ENCODE measurements at regions not wholly inside any gene's neighbourhood (a gene's known extent, or its start where the extent isn't known, plus 50 kb on each side); places are given as distances from the start of the nearest gene placed in this dataset.

- Histone ChIP-seq H3K4me3 (ENCODE audit: low read length in 2 of 2) (no peak overlapping the region), H3K4me1 (ENCODE audit: control insufficient read depth in 1 of 2, insufficient read depth in 2 of 2, low read length in 2 of 2) (no peaks in the 10 kb centered on the region), H3K36me3 (ENCODE audit: control insufficient read depth in 1 of 2, insufficient read depth in 2 of 2, low read length in 1 of 2) (no peaks in the 10 kb centered on the region), H3K9me3 (ENCODE audit: control insufficient read depth, low read length) (no peaks in the 10 kb centered on the region), H3K27me3 (ENCODE audit: control insufficient read depth in 1 of 2, insufficient read depth in 2 of 2, low read length in 1 of 2) (no peaks in the 10 kb centered on the region), H3K27ac (ENCODE audit: low read depth in 1 of 2, low read length in 2 of 2) (no peak overlapping the region)
- DNase-seq (no peak), ATAC-seq (ENCODE audit: low FRiP score) (no peak)
- WGBS, 2 donors = 28 to 31% methylated on average over 4 of the region's 4 CpGs
- intact Hi-C loops (cut with DNase I) = no loop called here
These were observed 183.4 kb upstream of the XYLT1 start for GRCh38 chr16:17654142-17654541.

GRCh38 chr16:17647879-17648872 is 177.4 kb upstream of the XYLT1 start:
- no peaks in the 10 kb centered on the region for H3K36me3 ChIP-seq (ENCODE audit: control insufficient read depth in 1 of 2, insufficient read depth in 2 of 2, low read length in 1 of 2)
- H3K27ac ChIP-seq (ENCODE audit: low read depth in 1 of 2, low read length in 2 of 2) = no peak overlapping the region
- WGBS, 2 donors = 47 to 59% methylated on average over 8 of the region's 8 CpGs
- H3K4me1 ChIP-seq (ENCODE audit: control insufficient read depth in 1 of 2, insufficient read depth in 2 of 2, low read length in 2 of 2) = no peaks in the 10 kb centered on the region
- H3K27me3 ChIP-seq (ENCODE audit: control insufficient read depth in 1 of 2, insufficient read depth in 2 of 2, low read length in 1 of 2) = no peaks in the 10 kb centered on the region
- intact Hi-C loops (cut with DNase I) = no loop called here
- DNase-seq (no peak), ATAC-seq (ENCODE audit: low FRiP score) (no peak)
- no peaks in the 10 kb centered on the region for H3K9me3 ChIP-seq (ENCODE audit: control insufficient read depth, low read length)
- H3K4me3 ChIP-seq (ENCODE audit: low read length in 2 of 2) = no peak overlapping the region

- Histone ChIP-seq H3K4me3 (ENCODE audit: low read length in 2 of 2) (no peak overlapping the region), H3K27me3 (ENCODE audit: control insufficient read depth in 1 of 2, insufficient read depth in 2 of 2, low read length in 1 of 2) (no peaks in the 10 kb centered on the region), H3K27ac (ENCODE audit: low read depth in 1 of 2, low read length in 2 of 2) (no peak overlapping the region), H3K9me3 (ENCODE audit: control insufficient read depth, low read length) (no peaks in the 10 kb centered on the region), H3K4me1 (ENCODE audit: control insufficient read depth in 1 of 2, insufficient read depth in 2 of 2, low read length in 2 of 2) (no peaks in the 10 kb centered on the region), H3K36me3 (ENCODE audit: control insufficient read depth in 1 of 2, insufficient read depth in 2 of 2, low read length in 1 of 2) (no peaks in the 10 kb centered on the region)
- WGBS, 2 donors = 76 to 88% methylated on average over 2 of the region's 2 CpGs
- intact Hi-C loops (cut with DNase I) = no loop called here
- ATAC-seq (ENCODE audit: low FRiP score) = no peak
- no peak for DNase-seq
These were observed 173.2 kb upstream of the XYLT1 start for GRCh38 chr16:17643935-17644334.

- DNase-seq (no peak), ATAC-seq (ENCODE audit: low FRiP score) (no peak)
- Histone ChIP-seq H3K36me3 (ENCODE audit: control insufficient read depth in 1 of 2, insufficient read depth in 2 of 2, low read length in 1 of 2) (no peaks in the 10 kb centered on the region), H3K27ac (ENCODE audit: low read depth in 1 of 2, low read length in 2 of 2) (no peak overlapping the region), H3K4me1 (ENCODE audit: control insufficient read depth in 1 of 2, insufficient read depth in 2 of 2, low read length in 2 of 2) (no peaks in the 10 kb centered on the region), H3K9me3 (ENCODE audit: control insufficient read depth, low read length) (peaks cover 2% of the 10 kb centered on the region), H3K27me3 (ENCODE audit: control insufficient read depth in 1 of 2, insufficient read depth in 2 of 2, low read length in 1 of 2) (no peaks in the 10 kb centered on the region), H3K4me3 (ENCODE audit: low read length in 2 of 2) (no peak overlapping the region)
- intact Hi-C loops (cut with DNase I) = no loop called here
- 94 to 96% methylated on average over 2 of the region's 2 CpGs for WGBS, 2 donors
These were observed 171.2 kb upstream of the XYLT1 start for GRCh38 chr16:17641990-17642389.

GRCh38 chr16:17638134-17638533 is 167.4 kb upstream of the XYLT1 start:
- ATAC-seq (ENCODE audit: low FRiP score) = no peak
- no peaks in the 10 kb centered on the region for H3K27me3 ChIP-seq (ENCODE audit: control insufficient read depth in 1 of 2, insufficient read depth in 2 of 2, low read length in 1 of 2)
- WGBS, 2 donors = 48 to 50% methylated on average over 8 of the region's 8 CpGs
- DNase-seq = no peak
- no peak overlapping the region for H3K4me3 ChIP-seq (ENCODE audit: low read length in 2 of 2)
- peaks cover 2% of the 10 kb centered on the region for H3K9me3 ChIP-seq (ENCODE audit: control insufficient read depth, low read length)
- H3K4me1 ChIP-seq (ENCODE audit: control insufficient read depth in 1 of 2, insufficient read depth in 2 of 2, low read length in 2 of 2) = no peaks in the 10 kb centered on the region
- intact Hi-C loops (cut with DNase I) = no loop called here
- H3K36me3 ChIP-seq (ENCODE audit: control insufficient read depth in 1 of 2, insufficient read depth in 2 of 2, low read length in 1 of 2) = no peaks in the 10 kb centered on the region
- H3K27ac ChIP-seq (ENCODE audit: low read depth in 1 of 2, low read length in 2 of 2) = no peak overlapping the region

GRCh38 chr16:17635183-17635582 is 164.4 kb upstream of the XYLT1 start:
- ATAC-seq (ENCODE audit: low FRiP score) (no peak), DNase-seq (no peak)
- intact Hi-C loops (cut with DNase I) = no loop called here

GRCh38 chr16:17633181-17633951 is 162.6 kb upstream of the XYLT1 start:
- WGBS, 2 donors = 42 to 51% methylated on average over 8 of the region's 8 CpGs
- Histone ChIP-seq H3K4me1 (ENCODE audit: control insufficient read depth in 1 of 2, insufficient read depth in 2 of 2, low read length in 2 of 2) (no peaks in the 10 kb centered on the region), H3K4me3 (ENCODE audit: low read length in 2 of 2) (no peak overlapping the region), H3K9me3 (ENCODE audit: control insufficient read depth, low read length) (peaks cover 2% of the 10 kb centered on the region), H3K27ac (ENCODE audit: low read depth in 1 of 2, low read length in 2 of 2) (no peak overlapping the region), H3K36me3 (ENCODE audit: control insufficient read depth in 1 of 2, insufficient read depth in 2 of 2, low read length in 1 of 2) (no peaks in the 10 kb centered on the region), H3K27me3 (ENCODE audit: control insufficient read depth in 1 of 2, insufficient read depth in 2 of 2, low read length in 1 of 2) (no peaks in the 10 kb centered on the region)
- intact Hi-C loops (cut with DNase I) = no loop called here
- ATAC-seq (ENCODE audit: low FRiP score) (no peak), DNase-seq (no peak)

More at GRCh38 chr16:17635183-17635582, 164.4 kb upstream of the XYLT1 start:
- Histone ChIP-seq H3K9me3 (ENCODE audit: control insufficient read depth, low read length) (peaks cover 2% of the 10 kb centered on the region), H3K27ac (ENCODE audit: low read depth in 1 of 2, low read length in 2 of 2) (no peak overlapping the region), H3K4me3 (ENCODE audit: low read length in 2 of 2) (no peak overlapping the region), H3K27me3 (ENCODE audit: control insufficient read depth in 1 of 2, insufficient read depth in 2 of 2, low read length in 1 of 2) (no peaks in the 10 kb centered on the region), H3K36me3 (ENCODE audit: control insufficient read depth in 1 of 2, insufficient read depth in 2 of 2, low read length in 1 of 2) (no peaks in the 10 kb centered on the region), H3K4me1 (ENCODE audit: control insufficient read depth in 1 of 2, insufficient read depth in 2 of 2, low read length in 2 of 2) (no peaks in the 10 kb centered on the region)
- 80 to 82% methylated on average over 6 of the region's 6 CpGs for WGBS, 2 donors

GRCh38 chr16:17632667-17633066 is 161.9 kb upstream of the XYLT1 start:
- H3K36me3 ChIP-seq (ENCODE audit: control insufficient read depth in 1 of 2, insufficient read depth in 2 of 2, low read length in 1 of 2) = no peaks in the 10 kb centered on the region
- no peaks in the 10 kb centered on the region for H3K27me3 ChIP-seq (ENCODE audit: control insufficient read depth in 1 of 2, insufficient read depth in 2 of 2, low read length in 1 of 2)
- intact Hi-C loops (cut with DNase I) = no loop called here
- ATAC-seq (ENCODE audit: low FRiP score) (no peak), DNase-seq (no peak)
- no peaks in the 10 kb centered on the region for H3K4me1 ChIP-seq (ENCODE audit: control insufficient read depth in 1 of 2, insufficient read depth in 2 of 2, low read length in 2 of 2)
- H3K9me3 ChIP-seq (ENCODE audit: control insufficient read depth, low read length) = peaks cover 2% of the 10 kb centered on the region
- H3K4me3 ChIP-seq (ENCODE audit: low read length in 2 of 2) = no peak overlapping the region
- no peak overlapping the region for H3K27ac ChIP-seq (ENCODE audit: low read depth in 1 of 2, low read length in 2 of 2)
- 27 to 30% methylated on average over 8 of the region's 8 CpGs for WGBS, 2 donors
